ENCODE measurements at regions not wholly inside any gene's neighbourhood (a gene's known extent, or its start where the extent isn't known, plus 50 kb on each side); places are given as distances from the start of the nearest gene placed in this dataset.

GRCh38 chr12:65653321-65653720 is 171.0 kb upstream of the HMGA2 start:
- TF ChIP-seq CTCF (IDR thresholded peaks at IDR 0.05) (no peak), POLR2A (IDR thresholded peaks at IDR 0.05) (no peak)
